Panc1 (cell line): ENCODE measurements at regions not wholly inside any gene's neighbourhood (a gene's known extent, or its start where the extent isn't known, plus 50 kb on each side); places are given as distances from the start of the nearest gene placed in this dataset.

Source experiments
- ATAC-seq: fragments of 200-7000 bp; cut with Tn5 transposase; 2 replicates; pipeline ENCODE4 v1.9.1; 2020; ENCODE audit warnings: mild to moderate bottlenecking, moderate library complexity
- BruUV-seq: library from RNA; stranded (reverse); fragments of 400-500 nt; replicated peaks from 2 replicates; lab custom pipeline; 2021; lab: Mats Ljungman, UMichigan
- CTCF ChIA-PET: fragments of 300-600 bp; sonication (Branson Sonifier 250); formaldehyde crosslinking; loops from one replicate; lab custom pipeline; 2022; ENCODE audit warnings: antibody characterized with exemption; lab: Charles Lee
- POLR2A ChIA-PET: fragments of 300-600 bp; sonication (Branson Sonifier 250); formaldehyde crosslinking; loops from one replicate; lab custom pipeline; 2022; ENCODE audit warnings: antibody characterized with exemption; lab: Charles Lee
- DNase-seq: peaks from one replicate; pipeline ENCODE4 v3.0.0-alpha.2; 2010; ENCODE audit warnings: low read depth, low spot score
- H3K27ac ChIP-seq: 2 replicates; pipeline ENCODE4 v1.5.1; 2011; ENCODE audit warnings: mild to moderate bottlenecking, low read length, inconsistent platforms
- H3K27me3 ChIP-seq: fragments of 200-500 bp; sonication (Bioruptor generic); 2 replicates; pipeline ENCODE4 v1.6.0; 2014; ENCODE audit warnings: low read length, inconsistent platforms; ENCODE audit not compliant: control insufficient read depth, insufficient read depth
- H3K36me3 ChIP-seq: fragments of 200-500 bp; sonication (Bioruptor generic); 2 replicates; pipeline ENCODE4 v1.5.1; 2014; ENCODE audit warnings: inconsistent platforms, mild to moderate bottlenecking, low read length, moderate library complexity; ENCODE audit not compliant: control insufficient read depth, insufficient read depth
- H3K4me1 ChIP-seq: 2 replicates; pipeline ENCODE4 v1.5.1; 2011; ENCODE audit warnings: inconsistent platforms, mild to moderate bottlenecking, low read length, moderate library complexity; ENCODE audit not compliant: control insufficient read depth, insufficient read depth
- H3K4me3 ChIP-seq, 2 experiments: 2 replicates each; pipeline ENCODE4 v1.5.1; 2011 to 2012; ENCODE audit warnings: low read depth in 2 of 2, low read length in 2 of 2, mild to moderate bottlenecking in 2 of 2, inconsistent platforms in 1 of 2, moderate library complexity in 1 of 2
- H3K9me3 ChIP-seq: fragments of 200-500 bp; sonication (Bioruptor generic); 2 replicates; pipeline ENCODE4 v1.5.1; 2014; ENCODE audit warnings: low read depth, mild to moderate bottlenecking, inconsistent platforms, low read length, moderate library complexity; ENCODE audit not compliant: control insufficient read depth, insufficient read depth
- POLR2AphosphoS5 ChIP-seq: IDR thresholded peaks from 2 replicates; pipeline ENCODE4 v1.6.1; 2012; ENCODE audit warnings: mild to moderate bottlenecking, low read depth, low read length, moderate library complexity
- REST ChIP-seq, 2 experiments: IDR thresholded peaks; 2 replicates each; pipeline ENCODE4 v1.6.1; 2011 to 2012; ENCODE audit warnings: low read depth in 2 of 2, control low read depth in 1 of 2, low read length in 1 of 2, mild to moderate bottlenecking in 1 of 2, moderate library complexity in 1 of 2; ENCODE audit not compliant: insufficient read depth in 1 of 2
- SIN3A ChIP-seq: IDR thresholded peaks from 2 replicates; pipeline ENCODE4 v1.6.1; 2012; ENCODE audit warnings: low read depth, mild to moderate bottlenecking, low read length, moderate library complexity, borderline replicate concordance; ENCODE audit not compliant: insufficient read depth
- TCF7L2 ChIP-seq: IDR thresholded peaks from 2 replicates; pipeline ENCODE4 v1.6.1; 2011; ENCODE audit warnings: mild to moderate bottlenecking, low read depth, low read length, inconsistent platforms
- in situ Hi-C: cut with HindIII; loops from 2 replicates; pipeline ENCODE4 v1.10.0; 2016; ENCODE audit warnings: low sequenced_read_pairs, low pct_unique_long_range_greater_than_20kb
- intact Hi-C: fragments of 100-400 bp; cut with micrococcal nuclease; formaldehyde crosslinking; loops from one replicate; pipeline ENCODE4 v1.10.0; 2022; ENCODE audit not compliant: unreplicated experiment
- TF ChIP-seq, protein P1 (sequence below): fragments of 450-650 bp; IDR thresholded peaks from 2 replicates; pipeline ENCODE4 v1.5.1; 2017; ENCODE audit warnings: mild to moderate bottlenecking

- Histone ChIP-seq H3K4me1 (no peaks in the 10 kb centered on the region), H3K36me3 (no peaks in the 10 kb centered on the region), H3K4me3 (no peak overlapping the region), H3K9me3 (no peaks in the 10 kb centered on the region), H3K27ac (no peak overlapping the region), H3K27me3 (no peaks in the 10 kb centered on the region)
- ChIA-PET CTCF (interaction anchor here (0.6 kb wide), 1 partner anchor 1602 kb away, joined by 3 read pairs; no protein-coding TSS in a partner anchor), POLR2A (no interaction called here)
- in situ Hi-C loops, result no loop called here
- TF ChIP-seq REST (IDR thresholded peaks at IDR 0.05; ENCODE audit: insufficient read depth in 1 of 2, low read depth in 2 of 2, low read length in 1 of 2), result no peak
- DNase-seq, result no peak
- no peak for ATAC-seq
- intact Hi-C loops, result no loop called here
- no TSS peak for BruUV-seq
Observed at GRCh38 chr9:71329873-71330272, 208.5 kb upstream of the TRPM3 start.

DNA sequence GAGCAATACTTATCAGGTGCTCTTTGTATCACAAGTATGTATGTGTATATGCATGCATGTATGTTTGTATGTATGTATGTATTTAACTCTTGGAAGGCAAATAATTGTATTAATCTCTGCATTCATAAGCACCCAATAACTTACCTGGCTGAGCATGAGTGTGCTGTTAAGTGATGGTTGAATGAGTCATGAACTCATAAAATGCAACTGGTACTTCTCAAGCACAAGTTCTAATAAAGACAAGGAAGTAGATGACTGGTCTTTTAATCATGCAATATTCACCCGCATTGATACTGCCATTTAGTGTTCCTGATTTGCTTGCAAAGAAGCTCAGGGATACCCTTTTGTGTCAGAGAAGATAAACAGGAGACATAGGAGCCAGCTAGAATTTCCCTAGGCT, 204.9 kb upstream of the TRPM3 start:
- Histone ChIP-seq H3K27ac (no peak overlapping the region), H3K4me1 (no peaks in the 10 kb centered on the region), H3K36me3 (no peaks in the 10 kb centered on the region), H3K4me3 (no peak overlapping the region), H3K27me3 (no peaks in the 10 kb centered on the region), H3K9me3 (no peaks in the 10 kb centered on the region)
- ATAC-seq (no peak), DNase-seq (no peak)
- intact Hi-C loops (no loop called here), in situ Hi-C loops (no loop called here)
- TF ChIP-seq, protein P1, sequence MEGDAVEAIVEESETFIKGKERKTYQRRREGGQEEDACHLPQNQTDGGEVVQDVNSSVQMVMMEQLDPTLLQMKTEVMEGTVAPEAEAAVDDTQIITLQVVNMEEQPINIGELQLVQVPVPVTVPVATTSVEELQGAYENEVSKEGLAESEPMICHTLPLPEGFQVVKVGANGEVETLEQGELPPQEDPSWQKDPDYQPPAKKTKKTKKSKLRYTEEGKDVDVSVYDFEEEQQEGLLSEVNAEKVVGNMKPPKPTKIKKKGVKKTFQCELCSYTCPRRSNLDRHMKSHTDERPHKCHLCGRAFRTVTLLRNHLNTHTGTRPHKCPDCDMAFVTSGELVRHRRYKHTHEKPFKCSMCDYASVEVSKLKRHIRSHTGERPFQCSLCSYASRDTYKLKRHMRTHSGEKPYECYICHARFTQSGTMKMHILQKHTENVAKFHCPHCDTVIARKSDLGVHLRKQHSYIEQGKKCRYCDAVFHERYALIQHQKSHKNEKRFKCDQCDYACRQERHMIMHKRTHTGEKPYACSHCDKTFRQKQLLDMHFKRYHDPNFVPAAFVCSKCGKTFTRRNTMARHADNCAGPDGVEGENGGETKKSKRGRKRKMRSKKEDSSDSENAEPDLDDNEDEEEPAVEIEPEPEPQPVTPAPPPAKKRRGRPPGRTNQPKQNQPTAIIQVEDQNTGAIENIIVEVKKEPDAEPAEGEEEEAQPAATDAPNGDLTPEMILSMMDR, result no peak
- TF ChIP-seq SIN3A, result no peak
- no peak for TF ChIP-seq REST (IDR thresholded peaks at IDR 0.05; ENCODE audit: insufficient read depth in 1 of 2, low read depth in 2 of 2, low read length in 1 of 2)
- TF ChIP-seq TCF7L2, result no peak
- TF ChIP-seq POLR2AphosphoS5, result no peak
- ChIA-PET POLR2A (no interaction called here), CTCF (interaction anchor here (0.6 kb wide), 1 partner anchor 305 kb away, joined by 3 read pairs; no protein-coding TSS in a partner anchor)
- no TSS peak for BruUV-seq
